Activated naive CD4-positive, alpha-beta T cell treated with anti-CD3 and anti-CD28 coated beads, Interleukin-2, amount 10 ng/mL, durations not matched to agents 7 days and 5 days (primary cell): ENCODE measurements at regions not wholly inside any gene's neighbourhood (a gene's known extent, or its start where the extent isn't known, plus 50 kb on each side); places are given as distances from the start of the nearest gene placed in this dataset.
"Not testable (repeated sequence)": the region's sequence is repeated elsewhere in the genome, so short reads cannot be mapped to it uniquely, and the experiment has no call there.

Source experiments
- CTCF ChIA-PET: fragments of 350-600 bp; sonication (Branson Sonifier 250); formaldehyde crosslinking; loops from one replicate; lab custom pipeline; 2021; ENCODE audit warnings: antibody characterized with exemption; lab: Charles Lee
- DNase-seq: peaks from one replicate; pipeline ENCODE4 v3.0.0-alpha.2; 2020
- H3K27ac Mint-ChIP-seq: one replicate; pipeline ENCODE4 v1.8.0; 2021; ENCODE audit warnings: mild to moderate bottlenecking, moderate library complexity, mixed read lengths
- H3K27me3 Mint-ChIP-seq: one replicate; pipeline ENCODE4 v1.8.0; 2021; ENCODE audit warnings: mild to moderate bottlenecking, mixed read lengths
- H3K36me3 Mint-ChIP-seq: one replicate; pipeline ENCODE4 v1.8.0; 2021; ENCODE audit warnings: mixed read lengths
- H3K4me1 Mint-ChIP-seq: one replicate; pipeline ENCODE4 v1.8.0; 2021; ENCODE audit warnings: mixed read lengths
- H3K4me3 Mint-ChIP-seq: one replicate; pipeline ENCODE4 v1.8.0; 2021; ENCODE audit warnings: mild to moderate bottlenecking, moderate library complexity, mixed read lengths
- H3K9me3 Mint-ChIP-seq: one replicate; pipeline ENCODE4 v1.8.0; 2021; ENCODE audit warnings: mixed read lengths

DNA sequence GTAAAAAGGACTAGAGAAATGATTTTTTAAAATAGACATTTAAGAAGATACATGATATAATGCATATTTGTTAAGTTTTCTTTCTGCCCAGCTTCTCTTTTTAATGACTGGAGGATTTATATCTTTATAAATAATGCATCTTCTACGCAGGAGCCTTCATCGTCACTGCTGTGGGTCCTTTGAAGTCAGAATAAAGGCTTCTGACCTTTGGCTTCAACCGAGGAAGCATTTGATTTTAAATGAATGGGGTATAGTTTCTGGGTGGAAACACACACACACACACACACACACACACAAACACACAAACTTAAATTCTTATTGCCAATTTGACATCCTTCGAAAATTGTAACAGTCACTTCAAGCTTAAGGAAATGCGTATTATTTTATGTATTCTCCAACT, 690.9 kb downstream of the BRINP3 start:
- Mint-ChIP-seq H3K27me3 (no peaks in the 10 kb centered on the region), H3K27ac (no peak overlapping the region), H3K9me3 (peaks cover 14% of the 10 kb centered on the region), H3K36me3 (no peaks in the 10 kb centered on the region), H3K4me1 (no peaks in the 10 kb centered on the region), H3K4me3 (no peak overlapping the region)
- CTCF ChIA-PET = interaction anchor here (0.6 kb wide), 1 partner anchor 1491 kb away, joined by 3 read pairs; no protein-coding TSS in a partner anchor
- DNase-seq = no peak

DNA sequence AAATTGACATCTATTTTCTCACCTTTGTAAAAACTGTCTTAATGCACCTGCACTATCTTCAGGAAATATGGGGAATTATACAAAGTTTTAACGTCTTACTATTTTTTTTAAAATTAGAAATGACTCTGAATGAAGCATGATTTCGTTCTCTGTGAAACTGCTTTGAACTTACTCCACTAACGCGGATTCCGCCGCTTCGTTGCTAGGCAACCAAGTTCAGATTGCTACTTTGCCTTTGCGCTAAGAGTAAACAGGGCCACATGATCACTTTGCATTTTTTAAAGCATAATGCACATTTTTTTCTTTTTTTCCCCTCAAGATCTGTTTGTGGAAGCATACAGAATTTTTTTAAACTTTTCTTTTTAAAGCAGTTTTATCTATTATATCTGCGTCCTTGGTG, 690.5 kb downstream of the BRINP3 start:
- no peak for DNase-seq
- Mint-ChIP-seq H3K4me1 (no peaks in the 10 kb centered on the region), H3K27me3 (no peaks in the 10 kb centered on the region), H3K9me3 (peaks cover 14% of the 10 kb centered on the region), H3K27ac (no peak overlapping the region), H3K36me3 (no peaks in the 10 kb centered on the region), H3K4me3 (no peak overlapping the region)
- CTCF ChIA-PET = no interaction called here

DNA sequence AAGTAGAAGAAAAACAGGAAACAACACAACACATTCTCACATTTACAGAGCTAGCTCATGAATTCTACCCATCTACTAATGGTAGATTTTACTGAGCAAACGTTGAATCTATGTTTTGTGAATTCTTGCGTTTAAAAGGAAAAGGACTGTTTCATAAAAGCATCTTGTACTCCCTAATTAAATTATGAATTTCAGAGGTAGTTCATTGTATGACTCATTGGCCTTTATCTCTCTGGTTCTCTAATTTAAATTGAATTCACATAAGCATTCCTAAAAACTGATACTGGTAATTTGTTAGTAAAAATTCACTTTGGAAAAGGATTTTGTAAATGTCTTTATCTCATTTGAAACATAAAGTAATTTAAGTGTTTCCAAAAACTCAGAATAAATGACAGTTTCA, 687.3 kb downstream of the BRINP3 start:
- CTCF ChIA-PET = no interaction called here
- H3K27me3 Mint-ChIP-seq = no peaks in the 10 kb centered on the region
- H3K4me3 Mint-ChIP-seq = no peak overlapping the region
- no peak for DNase-seq
- no peaks in the 10 kb centered on the region for H3K36me3 Mint-ChIP-seq
- no peaks in the 10 kb centered on the region for H3K4me1 Mint-ChIP-seq
- no peak overlapping the region for H3K27ac Mint-ChIP-seq
- peaks cover 22% of the 10 kb centered on the region for H3K9me3 Mint-ChIP-seq

DNA sequence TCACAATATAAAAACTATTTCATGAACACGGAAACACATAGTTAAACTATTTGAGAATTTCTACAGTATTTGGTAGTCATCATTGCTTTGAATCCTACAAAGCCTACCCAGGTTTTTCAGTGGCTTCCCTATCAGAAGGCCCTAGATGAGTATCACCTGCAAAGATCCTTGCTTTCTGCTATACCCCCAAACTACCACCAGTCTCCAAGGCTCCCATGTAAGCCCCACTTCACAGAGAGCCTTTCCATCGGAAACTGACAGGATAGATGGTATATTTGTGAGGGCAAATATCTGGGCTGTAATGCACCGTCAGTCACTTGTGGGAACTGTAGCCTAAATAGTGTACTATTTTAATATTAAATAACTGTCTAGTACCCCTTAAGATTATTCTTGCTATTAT, 674.3 kb downstream of the BRINP3 start:
- no peak for DNase-seq
- Mint-ChIP-seq H3K27ac (no peak overlapping the region), H3K4me1 (no peaks in the 10 kb centered on the region), H3K9me3 (peaks cover 6% of the 10 kb centered on the region), H3K36me3 (no peaks in the 10 kb centered on the region), H3K4me3 (no peak overlapping the region), H3K27me3 (no peaks in the 10 kb centered on the region)
- CTCF ChIA-PET = no interaction called here

DNA sequence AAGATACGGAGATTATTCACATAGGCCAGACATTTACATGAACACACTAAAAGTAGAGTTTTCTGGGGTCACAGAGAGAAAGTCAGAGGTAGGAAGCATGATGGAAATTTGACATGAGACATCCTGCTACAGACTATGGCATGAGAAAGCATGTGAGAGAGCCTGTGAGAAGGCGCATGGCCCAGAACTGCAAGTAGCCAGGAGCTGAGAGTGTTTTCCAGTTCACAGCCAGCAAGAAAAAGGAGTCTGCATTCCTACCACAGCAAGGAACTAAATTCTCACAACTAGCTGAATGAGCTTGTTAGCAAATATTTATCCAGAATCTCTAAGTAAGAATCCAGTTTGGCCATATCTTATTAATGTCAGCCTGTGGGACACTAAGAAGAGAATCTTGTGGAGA, 673.3 kb downstream of the BRINP3 start:
- H3K4me1 Mint-ChIP-seq = no peaks in the 10 kb centered on the region
- DNase-seq = no peak
- H3K4me3 Mint-ChIP-seq = no peak overlapping the region
- no peaks in the 10 kb centered on the region for H3K36me3 Mint-ChIP-seq
- peaks cover 6% of the 10 kb centered on the region for H3K9me3 Mint-ChIP-seq
- H3K27me3 Mint-ChIP-seq = no peaks in the 10 kb centered on the region
- H3K27ac Mint-ChIP-seq = no peak overlapping the region
- CTCF ChIA-PET = no interaction called here

DNA sequence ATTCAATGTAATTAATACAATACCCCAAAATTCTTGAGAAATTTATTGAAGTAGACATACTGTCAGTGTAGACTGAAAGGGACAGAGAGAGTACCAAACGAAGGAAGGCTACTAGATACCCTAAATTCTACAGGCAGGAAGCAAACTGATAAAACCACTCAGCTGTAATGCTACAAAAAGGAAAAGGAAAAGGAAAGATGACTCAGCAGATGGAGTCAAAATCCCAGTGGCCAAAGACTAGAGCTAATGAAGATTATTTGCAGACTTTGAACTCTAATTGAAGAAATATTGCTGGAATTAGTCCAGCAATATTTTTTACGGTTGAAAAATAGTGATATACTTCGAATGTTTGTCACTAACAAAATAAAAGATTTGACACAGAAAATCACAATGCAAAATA, 671.9 kb downstream of the BRINP3 start:
- Mint-ChIP-seq H3K27ac (no peak overlapping the region), H3K4me1 (no peaks in the 10 kb centered on the region), H3K4me3 (no peak overlapping the region), H3K36me3 (no peaks in the 10 kb centered on the region), H3K27me3 (no peaks in the 10 kb centered on the region), H3K9me3 (peaks cover 6% of the 10 kb centered on the region)
- CTCF ChIA-PET = no interaction called here
- DNase-seq = no peak

DNA sequence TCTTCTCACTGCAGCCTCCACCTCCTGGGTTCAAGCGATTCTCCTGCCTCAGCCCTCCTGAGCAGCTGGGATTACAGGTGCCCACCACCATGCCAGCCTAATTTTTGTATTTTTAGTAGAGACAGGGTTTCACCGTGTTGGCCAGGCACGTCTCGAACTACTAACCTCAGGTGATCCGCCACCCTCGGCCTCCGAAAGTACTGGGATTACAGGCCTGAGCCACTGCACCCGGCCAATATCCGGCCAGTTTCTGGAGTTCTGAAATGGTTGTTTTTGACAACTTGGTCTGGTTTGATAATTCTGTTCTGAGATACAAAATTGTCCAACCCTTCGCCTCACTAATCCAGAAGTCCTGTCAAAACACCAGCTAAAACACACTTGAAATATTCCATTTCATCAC, 667.0 kb downstream of the BRINP3 start:
- H3K9me3 Mint-ChIP-seq, H3K27ac Mint-ChIP-seq, H3K27me3 Mint-ChIP-seq, H3K36me3 Mint-ChIP-seq, H3K4me3 Mint-ChIP-seq, H3K4me1 Mint-ChIP-seq, DNase-seq, CTCF ChIA-PET: not testable (repeated sequence)

DNA sequence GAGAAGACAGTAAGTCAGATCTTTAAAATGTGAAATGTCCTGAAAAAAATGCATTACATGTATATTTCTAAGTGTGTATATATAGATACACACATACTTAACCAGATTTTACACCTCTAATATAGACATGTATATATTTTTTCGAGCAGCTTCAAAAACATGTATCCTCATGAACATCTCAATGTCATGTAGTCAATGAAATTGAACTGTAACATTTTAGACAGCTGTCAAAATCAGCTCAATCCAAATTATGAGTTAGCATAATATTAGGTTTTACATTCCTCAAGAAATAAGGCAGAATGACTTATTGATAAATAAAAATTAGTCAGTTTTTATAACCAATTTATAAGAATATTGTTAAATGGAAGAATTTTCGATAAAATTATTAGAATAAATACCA, 665.7 kb downstream of the BRINP3 start:
- DNase-seq = no peak
- H3K27me3 Mint-ChIP-seq = no peaks in the 10 kb centered on the region
- no peaks in the 10 kb centered on the region for H3K36me3 Mint-ChIP-seq
- no peaks in the 10 kb centered on the region for H3K9me3 Mint-ChIP-seq
- no peaks in the 10 kb centered on the region for H3K4me1 Mint-ChIP-seq
- H3K27ac Mint-ChIP-seq = no peak overlapping the region
- H3K4me3 Mint-ChIP-seq = no peak overlapping the region
- CTCF ChIA-PET = no interaction called here

DNA sequence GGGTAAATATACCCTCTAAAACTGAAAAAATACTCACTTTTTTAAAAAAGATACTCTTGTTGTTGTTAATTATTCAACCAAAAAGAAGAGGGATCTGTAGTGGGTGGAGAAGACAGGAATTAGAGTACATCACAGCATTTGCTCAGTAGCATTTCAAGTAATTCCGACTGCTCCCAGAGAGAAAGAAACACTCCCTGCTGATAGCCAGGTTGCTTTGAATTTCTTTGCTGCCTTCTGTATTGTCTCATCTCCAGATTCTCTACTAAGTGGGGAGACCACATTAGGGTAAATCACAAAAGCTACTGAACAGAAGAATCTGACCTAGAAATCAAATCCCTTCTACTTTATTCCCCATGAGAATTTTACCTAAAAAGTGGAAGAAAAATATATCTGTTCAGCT, 661.1 kb downstream of the BRINP3 start:
- no peaks in the 10 kb centered on the region for H3K27me3 Mint-ChIP-seq
- DNase-seq = no peak
- no peak overlapping the region for H3K27ac Mint-ChIP-seq
- H3K9me3 Mint-ChIP-seq = peaks cover 3% of the 10 kb centered on the region
- CTCF ChIA-PET = no interaction called here
- no peaks in the 10 kb centered on the region for H3K36me3 Mint-ChIP-seq
- H3K4me3 Mint-ChIP-seq = no peak overlapping the region
- no peaks in the 10 kb centered on the region for H3K4me1 Mint-ChIP-seq

DNA sequence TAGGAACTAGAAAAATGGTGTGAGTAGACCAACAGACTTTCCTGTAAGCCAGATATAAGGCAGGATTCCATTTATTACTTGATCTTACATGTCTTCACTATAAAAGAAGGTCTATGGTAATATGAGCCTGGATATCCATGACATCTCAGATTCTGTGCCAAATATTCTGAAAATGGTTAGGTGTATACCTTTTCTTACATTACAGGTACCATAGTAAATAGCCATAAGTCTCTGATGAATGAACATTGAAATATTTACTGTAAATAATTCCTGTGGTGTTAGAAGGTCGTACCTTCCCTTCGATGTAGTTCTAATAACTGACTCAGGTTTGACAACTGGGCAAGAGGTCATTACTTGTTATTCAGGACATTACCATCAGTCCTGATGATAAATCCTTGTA, 657.9 kb downstream of the BRINP3 start:
- no peak overlapping the region for H3K4me3 Mint-ChIP-seq
- no peaks in the 10 kb centered on the region for H3K36me3 Mint-ChIP-seq
- no peak overlapping the region for H3K27ac Mint-ChIP-seq
- DNase-seq = no peak
- CTCF ChIA-PET = no interaction called here
- H3K4me1 Mint-ChIP-seq = no peaks in the 10 kb centered on the region
- no peaks in the 10 kb centered on the region for H3K27me3 Mint-ChIP-seq
- peaks cover 3% of the 10 kb centered on the region for H3K9me3 Mint-ChIP-seq

DNA sequence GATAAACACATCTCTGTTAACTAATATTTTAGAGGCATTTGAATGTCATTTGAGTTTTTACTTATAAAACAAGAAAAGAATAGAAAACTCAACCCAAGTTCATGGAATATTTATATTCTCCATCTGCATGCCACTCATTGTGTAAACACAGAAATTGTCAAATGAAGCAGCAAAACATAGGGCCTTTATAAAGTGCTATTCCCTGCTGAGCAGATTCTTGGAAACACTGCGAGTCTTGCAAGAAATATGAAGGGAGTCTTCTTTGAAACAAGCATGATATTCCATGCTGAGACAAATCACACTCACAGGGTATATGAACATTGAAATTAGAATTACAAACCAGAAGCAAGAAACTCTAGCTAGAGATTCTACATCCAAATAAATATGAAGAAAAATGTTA, 655.8 kb downstream of the BRINP3 start:
- Mint-ChIP-seq H3K27ac (no peak overlapping the region), H3K4me1 (no peaks in the 10 kb centered on the region), H3K4me3 (no peak overlapping the region), H3K9me3 (peaks cover 5% of the 10 kb centered on the region), H3K27me3 (no peaks in the 10 kb centered on the region), H3K36me3 (no peaks in the 10 kb centered on the region)
- no peak for DNase-seq
- CTCF ChIA-PET = no interaction called here

DNA sequence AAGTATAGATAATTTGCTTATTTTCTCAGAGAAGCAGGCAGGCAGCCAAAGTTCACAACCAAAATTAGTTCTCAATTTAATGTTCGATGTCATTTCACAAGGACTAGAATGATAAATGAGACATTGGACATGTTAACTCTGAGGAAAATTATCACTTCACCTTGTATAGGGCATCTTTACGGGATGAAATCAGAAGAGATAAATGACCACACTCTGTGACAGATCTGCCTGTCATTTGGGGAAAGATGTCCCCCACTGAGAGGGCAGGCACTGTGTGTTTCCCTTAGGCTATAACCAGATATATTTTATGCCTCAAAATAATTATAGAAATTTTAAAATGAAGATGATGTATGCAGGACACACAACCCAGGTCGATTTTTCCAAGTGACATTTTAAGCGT, 642.9 kb downstream of the BRINP3 start:
- Mint-ChIP-seq H3K4me3 (no peak overlapping the region), H3K36me3 (no peaks in the 10 kb centered on the region), H3K9me3 (no peaks in the 10 kb centered on the region), H3K27ac (no peak overlapping the region), H3K27me3 (no peaks in the 10 kb centered on the region), H3K4me1 (no peaks in the 10 kb centered on the region)
- CTCF ChIA-PET = no interaction called here
- no peak for DNase-seq

DNA sequence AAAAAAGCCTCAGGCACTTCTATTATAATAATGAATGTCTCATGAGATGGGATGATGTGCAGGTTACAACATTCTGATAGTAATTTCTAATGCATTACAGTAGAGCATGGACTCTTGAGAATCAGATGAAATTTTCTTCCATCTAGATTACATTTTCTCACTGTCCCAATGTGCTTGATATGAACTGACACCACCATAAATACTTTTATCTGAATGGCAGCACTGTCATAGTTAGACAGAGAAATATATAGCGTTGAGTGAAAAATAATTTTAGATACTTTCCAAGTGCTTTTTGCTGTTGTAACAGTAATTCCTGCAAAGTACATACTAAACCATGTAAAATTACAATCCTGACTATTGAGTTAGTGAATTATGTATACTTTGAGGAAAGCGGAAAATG, 630.1 kb downstream of the BRINP3 start:
- no peaks in the 10 kb centered on the region for H3K36me3 Mint-ChIP-seq
- no peaks in the 10 kb centered on the region for H3K27me3 Mint-ChIP-seq
- H3K4me1 Mint-ChIP-seq = no peaks in the 10 kb centered on the region
- no peaks in the 10 kb centered on the region for H3K9me3 Mint-ChIP-seq
- H3K4me3 Mint-ChIP-seq = no peak overlapping the region
- no peak for DNase-seq
- CTCF ChIA-PET = no interaction called here
- H3K27ac Mint-ChIP-seq = no peak overlapping the region

DNA sequence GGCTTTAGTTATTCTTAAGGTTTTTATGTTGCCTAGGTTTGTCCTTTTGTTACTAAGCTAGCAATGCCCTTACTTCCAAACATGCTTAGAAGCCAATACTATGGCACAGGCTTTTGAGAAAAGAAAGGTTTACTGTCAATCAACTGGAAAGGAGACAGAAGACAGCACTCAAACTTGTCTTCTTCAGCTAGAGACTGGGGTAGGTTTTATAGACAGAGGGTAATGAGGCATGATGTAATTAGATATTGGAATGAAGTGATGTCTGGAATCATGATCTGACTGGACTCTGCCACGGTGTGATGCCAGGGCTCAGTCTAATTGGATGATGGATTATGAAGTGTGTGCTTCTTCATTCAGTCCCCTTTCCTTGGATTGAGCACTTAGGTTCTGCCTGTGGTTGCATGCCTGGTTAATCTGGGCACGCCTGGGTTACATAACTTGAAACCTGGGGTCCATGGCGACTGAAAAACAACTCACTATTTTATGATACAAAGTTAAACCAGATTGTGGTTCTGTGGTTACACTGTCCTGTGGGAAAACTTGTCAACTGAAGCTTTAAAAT, 625.8 kb downstream of the BRINP3 start:
- Mint-ChIP-seq H3K9me3 (peaks cover 6% of the 10 kb centered on the region), H3K27ac (no peak overlapping the region), H3K4me3 (no peak overlapping the region), H3K4me1 (no peaks in the 10 kb centered on the region), H3K36me3 (no peaks in the 10 kb centered on the region), H3K27me3 (no peaks in the 10 kb centered on the region)
- no peak for DNase-seq
- CTCF ChIA-PET = no interaction called here

DNA sequence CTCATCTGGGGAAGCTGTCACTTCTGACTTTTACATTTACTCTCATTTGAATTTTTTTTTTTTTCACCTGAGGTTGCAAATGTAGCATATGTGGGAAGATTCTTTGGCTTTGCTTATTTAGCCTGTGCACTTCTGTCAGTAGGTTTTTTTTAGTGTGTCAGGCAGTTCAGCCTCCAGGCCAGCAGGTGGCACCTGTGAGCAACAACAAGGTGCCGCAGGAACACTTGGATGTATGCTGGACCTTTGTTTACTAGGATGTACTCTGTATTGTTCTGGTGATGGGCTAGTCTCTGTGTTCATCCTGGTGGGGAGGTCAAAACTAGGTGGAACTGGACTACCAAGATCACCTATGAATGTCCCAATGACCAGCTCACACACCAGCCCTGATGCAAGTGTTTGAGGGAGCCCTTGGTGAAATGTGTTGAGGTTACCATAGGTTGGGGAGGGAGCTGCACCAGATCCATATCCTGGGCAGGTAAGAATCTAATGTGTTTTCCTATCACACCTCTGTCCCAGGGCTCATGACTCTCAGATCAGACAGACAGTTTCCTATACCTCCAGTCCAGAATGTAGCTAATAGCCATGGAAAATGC, 618.2 kb downstream of the BRINP3 start:
- no peaks in the 10 kb centered on the region for H3K4me1 Mint-ChIP-seq
- no peaks in the 10 kb centered on the region for H3K27me3 Mint-ChIP-seq
- peak; percentile 35 for DNase-seq
- peaks cover 11% of the 10 kb centered on the region for H3K9me3 Mint-ChIP-seq
- CTCF ChIA-PET = interaction anchor here (2.0 kb wide), 1 partner anchor 12 kb away, joined by 5 read pairs; no protein-coding TSS in a partner anchor
- no peak overlapping the region for H3K4me3 Mint-ChIP-seq
- no peaks in the 10 kb centered on the region for H3K36me3 Mint-ChIP-seq
- H3K27ac Mint-ChIP-seq = no peak overlapping the region
